Stimulated activated memory B cell treated with anti-CD40 and anti-IgM and Interleukin-4, amounts not matched to agents 10 μg/mL and 1 μg/mL and 100 μg/mL, for 72 hours (primary cell): ENCODE measurements at regions not wholly inside any gene's neighbourhood (a gene's known extent, or its start where the extent isn't known, plus 50 kb on each side); places are given as distances from the start of the nearest gene placed in this dataset.

Experiments used
- ATAC-seq: fragments of 150-1000 bp; cut with Tn5 transposase; 2 replicates; pipeline ENCODE4 v1.10.0; 2021
- H3K27ac Mint-ChIP-seq: one replicate; pipeline ENCODE4 v1.8.0; 2022; ENCODE audit warnings: mild to moderate bottlenecking, mixed read lengths
- H3K27me3 Mint-ChIP-seq: one replicate; pipeline ENCODE4 v1.8.0; 2022; ENCODE audit warnings: mixed read lengths
- H3K36me3 Mint-ChIP-seq: one replicate; pipeline ENCODE4 v1.8.0; 2022; ENCODE audit warnings: mixed read lengths
- H3K4me1 Mint-ChIP-seq: one replicate; pipeline ENCODE4 v1.8.0; 2022; ENCODE audit warnings: mixed read lengths
- H3K4me3 Mint-ChIP-seq: one replicate; pipeline ENCODE4 v1.8.0; 2022; ENCODE audit warnings: mild to moderate bottlenecking, moderate library complexity, mixed read lengths
- H3K9me3 Mint-ChIP-seq: one replicate; pipeline ENCODE4 v1.8.0; 2022; ENCODE audit warnings: mixed read lengths

- peaks cover 5% of the 10 kb centered on the region for H3K36me3 Mint-ChIP-seq
- H3K9me3 Mint-ChIP-seq, result peaks cover 7% of the 10 kb centered on the region
- ATAC-seq, result no peak
- H3K4me3 Mint-ChIP-seq, result no peak overlapping the region
- no peaks in the 10 kb centered on the region for H3K4me1 Mint-ChIP-seq
- H3K27ac Mint-ChIP-seq, result no peak overlapping the region
- H3K27me3 Mint-ChIP-seq, result no peaks in the 10 kb centered on the region
These were observed 567.5 kb upstream of the SORCS1 start for GRCh38 chr10:107732045-107732444.

GRCh38 chr10:107728807-107729206, 564.3 kb upstream of the SORCS1 start:
- no peaks in the 10 kb centered on the region for H3K9me3 Mint-ChIP-seq
- no peak overlapping the region for H3K27ac Mint-ChIP-seq
- no peaks in the 10 kb centered on the region for H3K27me3 Mint-ChIP-seq
- H3K36me3 Mint-ChIP-seq, result no peaks in the 10 kb centered on the region
- H3K4me1 Mint-ChIP-seq, result no peaks in the 10 kb centered on the region
- no peak for ATAC-seq
- H3K4me3 Mint-ChIP-seq, result no peak overlapping the region

- H3K36me3 Mint-ChIP-seq, result no peaks in the 10 kb centered on the region
- no peaks in the 10 kb centered on the region for H3K4me1 Mint-ChIP-seq
- no peak overlapping the region for H3K27ac Mint-ChIP-seq
- no peak overlapping the region for H3K4me3 Mint-ChIP-seq
- H3K9me3 Mint-ChIP-seq, result no peaks in the 10 kb centered on the region
- no peaks in the 10 kb centered on the region for H3K27me3 Mint-ChIP-seq
- ATAC-seq, result no peak
These were observed 563.3 kb upstream of the SORCS1 start for GRCh38 chr10:107727767-107728317.

- Mint-ChIP-seq H3K27me3 (no peaks in the 10 kb centered on the region), H3K36me3 (no peaks in the 10 kb centered on the region), H3K27ac (no peak overlapping the region), H3K4me1 (no peaks in the 10 kb centered on the region), H3K9me3 (peaks cover 8% of the 10 kb centered on the region), H3K4me3 (no peak overlapping the region)
- no peak for ATAC-seq
These were observed 554.4 kb upstream of the SORCS1 start for GRCh38 chr10:107718864-107719263.

- Mint-ChIP-seq H3K4me3 (no peak overlapping the region), H3K9me3 (peaks cover 8% of the 10 kb centered on the region), H3K27me3 (no peaks in the 10 kb centered on the region), H3K4me1 (no peaks in the 10 kb centered on the region), H3K36me3 (no peaks in the 10 kb centered on the region), H3K27ac (no peak overlapping the region)
- ATAC-seq, result no peak
These were observed 552.5 kb upstream of the SORCS1 start for GRCh38 chr10:107717046-107717445.

- Mint-ChIP-seq H3K27ac (no peak overlapping the region), H3K4me3 (no peak overlapping the region), H3K4me1 (no peaks in the 10 kb centered on the region), H3K27me3 (no peaks in the 10 kb centered on the region), H3K9me3 (peaks cover 5% of the 10 kb centered on the region), H3K36me3 (no peaks in the 10 kb centered on the region)
- ATAC-seq, result no peak
These were observed 551.1 kb upstream of the SORCS1 start for GRCh38 chr10:107715565-107715964.

- Mint-ChIP-seq H3K36me3 (no peaks in the 10 kb centered on the region), H3K4me3 (no peak overlapping the region), H3K9me3 (no peaks in the 10 kb centered on the region)
These were observed 544.5 kb upstream of the SORCS1 start for GRCh38 chr10:107708981-107709380.

GRCh38 chr10:107706096-107706725, 541.7 kb upstream of the SORCS1 start:
- no peaks in the 10 kb centered on the region for H3K36me3 Mint-ChIP-seq
- no peaks in the 10 kb centered on the region for H3K4me1 Mint-ChIP-seq
- no peak for ATAC-seq
- H3K27ac Mint-ChIP-seq, result no peak overlapping the region
- no peaks in the 10 kb centered on the region for H3K27me3 Mint-ChIP-seq
- no peaks in the 10 kb centered on the region for H3K9me3 Mint-ChIP-seq
- H3K4me3 Mint-ChIP-seq, result no peak overlapping the region

More at GRCh38 chr10:107708981-107709380, 544.5 kb upstream of the SORCS1 start:
- Mint-ChIP-seq H3K27me3 (no peaks in the 10 kb centered on the region), H3K4me1 (no peaks in the 10 kb centered on the region), H3K27ac (no peak overlapping the region)
- no peak for ATAC-seq

- Mint-ChIP-seq H3K4me1 (no peaks in the 10 kb centered on the region), H3K27me3 (no peaks in the 10 kb centered on the region), H3K27ac (no peak overlapping the region), H3K9me3 (peaks cover 3% of the 10 kb centered on the region), H3K4me3 (no peak overlapping the region), H3K36me3 (no peaks in the 10 kb centered on the region)
- no peak for ATAC-seq
These were observed 537.4 kb upstream of the SORCS1 start for GRCh38 chr10:107701943-107702342.

GRCh38 chr10:107692072-107692471, 527.6 kb upstream of the SORCS1 start:
- no peak for ATAC-seq
- Mint-ChIP-seq H3K4me1 (peaks cover 10% of the 10 kb centered on the region), H3K4me3 (no peak overlapping the region), H3K27me3 (no peaks in the 10 kb centered on the region), H3K36me3 (no peaks in the 10 kb centered on the region), H3K27ac (no peak overlapping the region), H3K9me3 (no peaks in the 10 kb centered on the region)

GRCh38 chr10:107689323-107689722, 524.8 kb upstream of the SORCS1 start:
- Mint-ChIP-seq H3K9me3 (no peaks in the 10 kb centered on the region), H3K4me1 (peaks cover 27% of the 10 kb centered on the region), H3K27ac (peak overlapping the region; percentile 71), H3K4me3 (peak overlapping the region; percentile 46), H3K36me3 (no peaks in the 10 kb centered on the region), H3K27me3 (no peaks in the 10 kb centered on the region)
- ATAC-seq, result no peak

GRCh38 chr10:107687701-107688100, 523.2 kb upstream of the SORCS1 start:
- Mint-ChIP-seq H3K9me3 (no peaks in the 10 kb centered on the region), H3K4me1 (peaks cover 27% of the 10 kb centered on the region), H3K4me3 (no peak overlapping the region), H3K27me3 (no peaks in the 10 kb centered on the region), H3K36me3 (no peaks in the 10 kb centered on the region), H3K27ac (no peak overlapping the region)
- ATAC-seq, result no peak

- no peaks in the 10 kb centered on the region for H3K9me3 Mint-ChIP-seq
- no peaks in the 10 kb centered on the region for H3K36me3 Mint-ChIP-seq
- no peaks in the 10 kb centered on the region for H3K27me3 Mint-ChIP-seq
- peak overlapping the region; percentile 63 for H3K27ac Mint-ChIP-seq
- peaks cover 27% of the 10 kb centered on the region for H3K4me1 Mint-ChIP-seq
- peak overlapping the region; percentile 16 for H3K4me3 Mint-ChIP-seq
- ATAC-seq, result peak; percentile 88
These were observed 521.6 kb upstream of the SORCS1 start for GRCh38 chr10:107686095-107686494.

GRCh38 chr10:107671960-107672359, 507.5 kb upstream of the SORCS1 start:
- H3K9me3 Mint-ChIP-seq, result peaks cover 3% of the 10 kb centered on the region

GRCh38 chr10:107666214-107666613, 501.7 kb upstream of the SORCS1 start:
- no peak overlapping the region for H3K27ac Mint-ChIP-seq
- no peak overlapping the region for H3K4me3 Mint-ChIP-seq
- peaks cover 7% of the 10 kb centered on the region for H3K4me1 Mint-ChIP-seq
- H3K9me3 Mint-ChIP-seq, result peaks cover 3% of the 10 kb centered on the region
- no peaks in the 10 kb centered on the region for H3K27me3 Mint-ChIP-seq
- no peaks in the 10 kb centered on the region for H3K36me3 Mint-ChIP-seq
- ATAC-seq, result no peak

More at GRCh38 chr10:107671960-107672359, 507.5 kb upstream of the SORCS1 start:
- Mint-ChIP-seq H3K4me3 (no peak overlapping the region), H3K27me3 (no peaks in the 10 kb centered on the region), H3K4me1 (no peaks in the 10 kb centered on the region), H3K36me3 (no peaks in the 10 kb centered on the region), H3K27ac (no peak overlapping the region)
- no peak for ATAC-seq

GRCh38 chr10:107665459-107665858, 501.0 kb upstream of the SORCS1 start:
- peaks cover 7% of the 10 kb centered on the region for H3K4me1 Mint-ChIP-seq
- H3K9me3 Mint-ChIP-seq, result peaks cover 3% of the 10 kb centered on the region
- H3K27ac Mint-ChIP-seq, result no peak overlapping the region
- H3K4me3 Mint-ChIP-seq, result no peak overlapping the region
- no peaks in the 10 kb centered on the region for H3K27me3 Mint-ChIP-seq
- no peaks in the 10 kb centered on the region for H3K36me3 Mint-ChIP-seq
- ATAC-seq, result no peak
